D721Med (cell line): ENCODE measurements at regions not wholly inside any gene's neighbourhood (a gene's known extent, or its start where the extent isn't known, plus 50 kb on each side); places are given as distances from the start of the nearest gene placed in this dataset.

Experiments used
- DNase-seq: peaks from one replicate; pipeline ENCODE4 v3.0.0; 2011; ENCODE audit warnings: low spot score; ENCODE audit not compliant: insufficient read length
- FAIRE-seq: peaks from 2 replicates; lab custom pipeline; 2011; peaks lifted over from hg19 to GRCh38; lab: Jason Lieb, UNC
- CTCF ChIP-seq: IDR thresholded peaks from 2 replicates; pipeline ENCODE4 v1.5.1; 2012; ENCODE audit warnings: mild to moderate bottlenecking, control low read depth; ENCODE audit not compliant: insufficient read depth; ENCODE audit errors: missing control alignments

- FAIRE-seq, result no peak
- no peak for DNase-seq
- TF ChIP-seq CTCF, result no peak
Observed at GRCh38 chr5:133778636-133779035, 166.3 kb upstream of the FSTL4 start.

- TF ChIP-seq CTCF, result no peak
- DNase-seq (no peak), FAIRE-seq (no peak)
Observed at GRCh38 chr5:133777951-133778350, 165.6 kb upstream of the FSTL4 start.

GRCh38 chr5:133775584-133776304, 163.4 kb upstream of the FSTL4 start:
- DNase-seq, result no peak
- TF ChIP-seq CTCF, result no peak
- FAIRE-seq, result no peak

GRCh38 chr5:133773247-133774202, 161.2 kb upstream of the FSTL4 start:
- DNase-seq (no peak), FAIRE-seq (no peak)
- no peak for TF ChIP-seq CTCF

- no peak for FAIRE-seq
- no peak for TF ChIP-seq CTCF
Observed at GRCh38 chr5:133769842-133770241, 157.5 kb upstream of the FSTL4 start.

GRCh38 chr5:133763744-133764143, 151.4 kb upstream of the FSTL4 start:
- no peak for FAIRE-seq
- TF ChIP-seq CTCF, result no peak

More at GRCh38 chr5:133769842-133770241, 157.5 kb upstream of the FSTL4 start:
- no peak for DNase-seq

More at GRCh38 chr5:133763744-133764143, 151.4 kb upstream of the FSTL4 start:
- no peak for DNase-seq
